ENCODE measurements at regions not wholly inside any gene's neighbourhood (a gene's known extent, or its start where the extent isn't known, plus 50 kb on each side); places are given as distances from the start of the nearest gene placed in this dataset.
A peak's percentile ranks its signal among the peaks of the same experiment; 100 is the strongest.

DNA sequence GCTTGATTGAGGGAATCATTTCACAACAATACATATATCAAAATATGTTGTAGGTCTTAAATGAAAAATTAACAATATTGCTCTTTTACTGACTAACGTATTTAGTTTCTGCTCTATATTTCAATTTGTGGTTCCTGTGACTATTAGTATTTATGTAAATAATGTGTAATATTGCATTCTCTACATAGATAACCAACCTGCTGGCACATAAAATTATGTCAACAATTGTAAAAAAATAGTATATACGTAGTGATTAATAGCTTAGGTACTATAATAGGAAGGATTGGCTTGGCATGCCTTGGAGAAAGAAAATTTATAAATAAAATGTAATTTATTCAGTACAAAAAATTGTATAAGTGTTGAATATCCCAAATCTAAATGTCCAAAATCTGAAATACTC lies 1336.1 kb downstream of the PCDH9 start:
- no peak for DNase-seq (ENCODE audit: low spot score)
- WGBS = 69% methylated on average over 2 of the region's 2 CpGs
- Histone ChIP-seq H3K27ac (no peak overlapping the region), H3K4me3 (no peak overlapping the region), H3K27me3 (replicated peaks; ENCODE audit: insufficient read depth) (no peaks in the 10 kb centered on the region), H3K9me3 (no peaks in the 10 kb centered on the region), H3K36me3 (no peaks in the 10 kb centered on the region), H3K4me1 (replicated peaks) (no peaks in the 10 kb centered on the region)
- TF ChIP-seq POLR2A (IDR thresholded peaks at IDR 0.05) (no peak), POLR2AphosphoS5 (IDR thresholded peaks at IDR 0.05) (no peak)
- TF ChIP-seq, protein P1, sequence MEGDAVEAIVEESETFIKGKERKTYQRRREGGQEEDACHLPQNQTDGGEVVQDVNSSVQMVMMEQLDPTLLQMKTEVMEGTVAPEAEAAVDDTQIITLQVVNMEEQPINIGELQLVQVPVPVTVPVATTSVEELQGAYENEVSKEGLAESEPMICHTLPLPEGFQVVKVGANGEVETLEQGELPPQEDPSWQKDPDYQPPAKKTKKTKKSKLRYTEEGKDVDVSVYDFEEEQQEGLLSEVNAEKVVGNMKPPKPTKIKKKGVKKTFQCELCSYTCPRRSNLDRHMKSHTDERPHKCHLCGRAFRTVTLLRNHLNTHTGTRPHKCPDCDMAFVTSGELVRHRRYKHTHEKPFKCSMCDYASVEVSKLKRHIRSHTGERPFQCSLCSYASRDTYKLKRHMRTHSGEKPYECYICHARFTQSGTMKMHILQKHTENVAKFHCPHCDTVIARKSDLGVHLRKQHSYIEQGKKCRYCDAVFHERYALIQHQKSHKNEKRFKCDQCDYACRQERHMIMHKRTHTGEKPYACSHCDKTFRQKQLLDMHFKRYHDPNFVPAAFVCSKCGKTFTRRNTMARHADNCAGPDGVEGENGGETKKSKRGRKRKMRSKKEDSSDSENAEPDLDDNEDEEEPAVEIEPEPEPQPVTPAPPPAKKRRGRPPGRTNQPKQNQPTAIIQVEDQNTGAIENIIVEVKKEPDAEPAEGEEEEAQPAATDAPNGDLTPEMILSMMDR (IDR thresholded peaks at IDR 0.05) = no peak
- intact Hi-C loops (cut with DNase I) = no loop called here

DNA sequence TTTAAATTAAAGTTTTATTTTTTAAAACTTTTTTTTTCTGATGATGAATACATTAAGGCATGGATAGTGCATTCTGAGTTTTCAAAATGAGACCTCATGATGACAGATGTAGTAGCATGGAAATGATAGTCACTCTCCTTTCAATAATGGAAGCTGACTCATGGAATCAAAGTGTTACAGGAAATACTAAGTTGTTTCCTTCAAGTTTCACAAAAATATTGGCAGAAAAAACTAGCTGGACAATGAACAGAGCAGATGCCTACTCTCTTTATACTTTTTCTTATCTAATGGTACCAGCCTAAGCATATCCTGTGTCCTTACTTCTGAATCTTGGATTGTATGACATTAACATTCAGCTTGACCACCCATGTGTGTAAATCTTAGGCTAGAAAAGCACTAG lies 1337.3 kb downstream of the PCDH9 start:
- intact Hi-C loops (cut with DNase I) = no loop called here
- Histone ChIP-seq H3K27ac (no peak overlapping the region), H3K4me1 (replicated peaks) (no peaks in the 10 kb centered on the region), H3K27me3 (replicated peaks; ENCODE audit: insufficient read depth) (no peaks in the 10 kb centered on the region), H3K4me3 (no peak overlapping the region), H3K36me3 (no peaks in the 10 kb centered on the region), H3K9me3 (no peaks in the 10 kb centered on the region)
- TF ChIP-seq, protein P1 (IDR thresholded peaks at IDR 0.05) = no peak
- TF ChIP-seq POLR2A (IDR thresholded peaks at IDR 0.05) (no peak), POLR2AphosphoS5 (IDR thresholded peaks at IDR 0.05) (no peak)
- DNase-seq (ENCODE audit: low spot score) = no peak

DNA sequence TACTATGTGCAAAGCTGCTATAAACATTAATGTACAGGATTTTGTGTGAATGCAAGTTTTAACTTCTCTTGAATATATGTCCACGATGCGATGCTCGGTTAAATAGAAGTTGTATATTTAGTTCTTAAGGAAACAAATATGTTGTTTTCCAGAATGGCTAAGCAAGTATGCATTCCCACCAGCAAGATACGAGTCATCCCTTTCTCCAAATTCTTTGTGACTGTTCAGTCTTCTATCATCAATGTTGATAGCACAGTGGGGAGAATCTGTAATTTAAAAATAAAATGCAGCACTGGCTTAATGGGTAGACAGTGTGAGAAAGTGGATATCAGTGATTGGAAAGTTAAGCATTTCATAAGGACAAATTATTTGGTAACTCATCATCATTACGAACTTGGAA lies 1340.8 kb downstream of the PCDH9 start:
- TF ChIP-seq, protein P1 (IDR thresholded peaks at IDR 0.05) = no peak
- no peak for TF ChIP-seq POLR2AphosphoS5 (IDR thresholded peaks at IDR 0.05)
- WGBS = 91% methylated on average over 5 of the region's 5 CpGs
- Histone ChIP-seq H3K4me3 (no peak overlapping the region), H3K27ac (no peak overlapping the region), H3K36me3 (no peaks in the 10 kb centered on the region), H3K4me1 (replicated peaks) (no peaks in the 10 kb centered on the region), H3K27me3 (replicated peaks; ENCODE audit: insufficient read depth) (no peaks in the 10 kb centered on the region), H3K9me3 (no peaks in the 10 kb centered on the region)
- intact Hi-C loops (cut with DNase I) = no loop called here
- no peak for DNase-seq (ENCODE audit: low spot score)

DNA sequence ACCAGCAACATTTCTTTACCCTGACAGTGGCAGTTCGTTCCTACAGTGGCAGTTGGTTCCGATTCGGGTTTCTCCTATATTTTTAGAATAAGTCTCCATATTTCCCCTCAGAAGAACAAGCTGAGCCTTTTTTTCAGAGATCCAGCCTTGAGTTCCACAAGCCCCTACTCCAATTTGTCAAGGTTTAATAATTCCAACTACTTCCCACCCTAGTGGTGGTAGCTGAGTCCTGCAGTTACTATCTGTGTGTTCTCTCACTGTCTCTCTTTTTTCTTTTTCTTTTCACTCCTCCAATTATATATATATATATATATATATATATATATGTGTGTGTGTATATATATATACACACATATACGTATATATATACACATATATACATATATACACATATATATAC lies 1347.3 kb downstream of the PCDH9 start:
- H3K27me3 ChIP-seq (replicated peaks; ENCODE audit: insufficient read depth) = no peaks in the 10 kb centered on the region
- DNase-seq (ENCODE audit: low spot score) = no peak
- no peaks in the 10 kb centered on the region for H3K4me1 ChIP-seq (replicated peaks)
- no peaks in the 10 kb centered on the region for H3K36me3 ChIP-seq
- H3K4me3 ChIP-seq = no peak overlapping the region
- TF ChIP-seq POLR2A (IDR thresholded peaks at IDR 0.05) (no peak), POLR2AphosphoS5 (IDR thresholded peaks at IDR 0.05) (no peak)
- TF ChIP-seq, protein P1 (IDR thresholded peaks at IDR 0.05) = peak in 1 of 4 experiments; percentile 12
- 94% methylated on average over 4 of the region's 4 CpGs for WGBS
- no peaks in the 10 kb centered on the region for H3K9me3 ChIP-seq
- H3K27ac ChIP-seq = no peak overlapping the region
- intact Hi-C loops (cut with DNase I) = no loop called here

DNA sequence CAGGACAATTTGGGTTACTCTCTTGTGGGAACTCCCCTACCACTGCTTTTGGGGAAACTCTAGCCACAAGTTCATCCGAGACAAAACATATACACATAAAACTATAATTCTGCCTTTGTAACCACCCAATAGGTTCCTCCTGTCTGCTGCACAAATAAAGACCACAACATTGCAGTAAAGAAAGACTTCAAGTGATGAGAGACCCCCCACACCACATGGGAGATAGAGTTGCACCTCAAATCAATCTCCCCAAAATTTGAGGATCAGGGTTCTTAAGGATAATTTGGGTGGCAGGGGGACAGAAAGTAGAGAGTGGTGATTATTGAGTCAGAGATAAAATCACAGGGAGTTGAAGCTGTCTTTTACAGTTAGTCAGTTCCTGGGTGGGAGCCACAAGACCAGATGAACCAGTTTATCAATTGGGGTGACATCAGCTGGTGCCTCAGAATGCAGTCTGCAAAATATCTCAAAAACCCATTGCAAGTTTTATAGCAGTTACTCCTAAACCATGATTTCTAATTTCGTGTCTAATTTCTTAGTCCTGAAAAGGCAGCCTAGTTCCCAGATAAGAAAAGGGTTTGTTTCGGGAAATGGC lies 1348.5 kb downstream of the PCDH9 start:
- Histone ChIP-seq H3K36me3 (no peaks in the 10 kb centered on the region), H3K4me1 (replicated peaks) (no peaks in the 10 kb centered on the region), H3K9me3 (no peaks in the 10 kb centered on the region), H3K27me3 (replicated peaks; ENCODE audit: insufficient read depth) (no peaks in the 10 kb centered on the region), H3K27ac (no peak overlapping the region), H3K4me3 (no peak overlapping the region)
- 95% methylated on average over 3 of the region's 3 CpGs for WGBS
- DNase-seq (ENCODE audit: low spot score) = no peak
- TF ChIP-seq POLR2AphosphoS5 (IDR thresholded peaks at IDR 0.05) (no peak), POLR2A (IDR thresholded peaks at IDR 0.05) (no peak)
- TF ChIP-seq, protein P1 (IDR thresholded peaks at IDR 0.05) = no peak
- intact Hi-C loops (cut with DNase I) = no loop called here

Measured in prostate gland (tissue), 2 donors.